Uterus (tissue), 2 donors: ENCODE measurements at regions not wholly inside any gene's neighbourhood (a gene's known extent, or its start where the extent isn't known, plus 50 kb on each side); places are given as distances from the start of the nearest gene placed in this dataset.
"Not testable (repeated sequence)": the region's sequence is repeated elsewhere in the genome, so short reads cannot be mapped to it uniquely, and the experiment has no call there.

Experiments used
- POLR2A ChIP-seq, 2 donors: fragments of 450-650 bp; IDR thresholded peaks; one replicate each; pipeline ENCODE4 v1.6.1; 2016; ENCODE audit warnings: antibody characterized with exemption in 2 of 2, mild to moderate bottlenecking in 1 of 2, moderate library complexity in 1 of 2
- TF ChIP-seq, protein P1 (sequence below), 4 experiments: fragments of 200-600 bp in 2 of 4; fragments of 450-650 bp in 2 of 4; sonication (generic) in 2 of 4; IDR thresholded peaks; one replicate each; pipeline ENCODE4 v1.5.1; 2016 to 2019; ENCODE audit warnings: antibody characterized with exemption in 4 of 4, mild to moderate bottlenecking in 2 of 4, moderate library complexity in 1 of 4

DNA sequence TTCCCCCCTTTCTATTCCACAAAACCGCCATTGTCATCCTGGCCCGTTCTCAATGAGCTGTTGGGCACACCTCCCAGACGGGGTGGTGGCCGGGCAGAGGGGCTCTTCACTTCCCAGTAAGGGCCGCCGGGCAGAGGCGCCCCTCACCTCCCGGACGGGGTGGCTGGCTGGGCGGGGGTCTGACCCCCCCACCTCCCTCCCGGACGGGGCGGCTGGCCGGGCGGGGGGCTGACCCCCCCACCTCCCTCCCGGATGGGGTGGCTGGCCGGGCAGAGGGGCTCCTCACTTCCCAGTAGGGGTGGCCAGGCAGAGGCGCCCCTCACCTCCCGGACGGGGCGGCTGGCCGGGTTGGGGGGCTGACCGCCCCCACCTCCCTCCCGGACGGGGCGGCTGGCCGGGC is 363.6 kb upstream of the UMPS start:
- not testable (repeated sequence) for TF ChIP-seq POLR2A (IDR thresholded peaks at IDR 0.05)
- TF ChIP-seq, protein P1, sequence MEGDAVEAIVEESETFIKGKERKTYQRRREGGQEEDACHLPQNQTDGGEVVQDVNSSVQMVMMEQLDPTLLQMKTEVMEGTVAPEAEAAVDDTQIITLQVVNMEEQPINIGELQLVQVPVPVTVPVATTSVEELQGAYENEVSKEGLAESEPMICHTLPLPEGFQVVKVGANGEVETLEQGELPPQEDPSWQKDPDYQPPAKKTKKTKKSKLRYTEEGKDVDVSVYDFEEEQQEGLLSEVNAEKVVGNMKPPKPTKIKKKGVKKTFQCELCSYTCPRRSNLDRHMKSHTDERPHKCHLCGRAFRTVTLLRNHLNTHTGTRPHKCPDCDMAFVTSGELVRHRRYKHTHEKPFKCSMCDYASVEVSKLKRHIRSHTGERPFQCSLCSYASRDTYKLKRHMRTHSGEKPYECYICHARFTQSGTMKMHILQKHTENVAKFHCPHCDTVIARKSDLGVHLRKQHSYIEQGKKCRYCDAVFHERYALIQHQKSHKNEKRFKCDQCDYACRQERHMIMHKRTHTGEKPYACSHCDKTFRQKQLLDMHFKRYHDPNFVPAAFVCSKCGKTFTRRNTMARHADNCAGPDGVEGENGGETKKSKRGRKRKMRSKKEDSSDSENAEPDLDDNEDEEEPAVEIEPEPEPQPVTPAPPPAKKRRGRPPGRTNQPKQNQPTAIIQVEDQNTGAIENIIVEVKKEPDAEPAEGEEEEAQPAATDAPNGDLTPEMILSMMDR (IDR thresholded peaks at IDR 0.05), result not testable (repeated sequence)
